ENCODE measurements at regions not wholly inside any gene's neighbourhood (a gene's known extent, or its start where the extent isn't known, plus 50 kb on each side); places are given as distances from the start of the nearest gene placed in this dataset.

GRCh38 chr2:10209406-10209935 lies 86.9 kb downstream of the RRM2 start:
- no peak overlapping the region for H3K27ac ChIP-seq
- POLR2A ChIA-PET (ENCODE audit: low non-redundant PET) = no interaction called here
- CTCF ChIA-PET = interaction anchor here (0.9 kb wide), 1 partner anchor 141 kb away, joined by 4 read pairs; no protein-coding TSS in a partner anchor
- TF ChIP-seq CTCF (conservative IDR thresholded peaks at IDR 0.05; ENCODE audit: low read depth) = no peak
- DNase-seq (ENCODE audit: low spot score) = no peak

- POLR2A ChIA-PET (ENCODE audit: low non-redundant PET) = no interaction called here
- CTCF ChIA-PET = no interaction called here
- no peak overlapping the region for H3K27ac ChIP-seq
Measured at GRCh38 chr2:10210336-10210735, 87.8 kb downstream of the RRM2 start.

GRCh38 chr2:10211844-10212422 lies 89.4 kb downstream of the RRM2 start:
- no peak overlapping the region for H3K27ac ChIP-seq
- ChIA-PET POLR2A (ENCODE audit: low non-redundant PET) (no interaction called here), CTCF (no interaction called here)
- DNase-seq (ENCODE audit: low spot score) = no peak
- no peak for TF ChIP-seq CTCF (conservative IDR thresholded peaks at IDR 0.05; ENCODE audit: low read depth)

More at GRCh38 chr2:10210336-10210735, 87.8 kb downstream of the RRM2 start:
- no peak for TF ChIP-seq CTCF (conservative IDR thresholded peaks at IDR 0.05; ENCODE audit: low read depth)
- DNase-seq (ENCODE audit: low spot score) = no peak

GRCh38 chr2:10212827-10213226 lies 89.9 kb upstream of the HPCAL1 start:
- ChIA-PET POLR2A (ENCODE audit: low non-redundant PET) (no interaction called here), CTCF (no interaction called here)

GRCh38 chr2:10214179-10214578 lies 88.5 kb upstream of the HPCAL1 start:
- H3K27ac ChIP-seq = no peak overlapping the region
- DNase-seq (ENCODE audit: low spot score) = no peak
- CTCF ChIA-PET = no interaction called here
- POLR2A ChIA-PET (ENCODE audit: low non-redundant PET) = no interaction called here
- no peak for TF ChIP-seq CTCF (conservative IDR thresholded peaks at IDR 0.05; ENCODE audit: low read depth)

More at GRCh38 chr2:10212827-10213226, 89.9 kb upstream of the HPCAL1 start:
- no peak for DNase-seq (ENCODE audit: low spot score)
- TF ChIP-seq CTCF (conservative IDR thresholded peaks at IDR 0.05; ENCODE audit: low read depth) = no peak
- no peak overlapping the region for H3K27ac ChIP-seq

- no peak for DNase-seq (ENCODE audit: low spot score)
- H3K27ac ChIP-seq = no peak overlapping the region
- ChIA-PET POLR2A (ENCODE audit: low non-redundant PET) (no interaction called here), CTCF (no interaction called here)
- no peak for TF ChIP-seq CTCF (conservative IDR thresholded peaks at IDR 0.05; ENCODE audit: low read depth)
Measured at GRCh38 chr2:10215393-10215935, 87.2 kb upstream of the HPCAL1 start.
